Loucy (cell line): ENCODE measurements at regions not wholly inside any gene's neighbourhood (a gene's known extent, or its start where the extent isn't known, plus 50 kb on each side); places are given as distances from the start of the nearest gene placed in this dataset.

Experiments used
- CTCF ChIP-seq: fragments of 200-600 bp; sonication (generic); conservative IDR thresholded peaks from 2 replicates; pipeline ENCODE4 v1.5.1; 2014; ENCODE audit warnings: mild to moderate bottlenecking, antibody characterized with exemption, low read length
- EZH2phosphoT487 ChIP-seq: fragments of 200-600 bp; IDR thresholded peaks from 2 replicates; pipeline ENCODE4 v1.6.1; 2018; ENCODE audit warnings: antibody characterized with exemption, mild to moderate bottlenecking, moderate library complexity, borderline replicate concordance

DNA sequence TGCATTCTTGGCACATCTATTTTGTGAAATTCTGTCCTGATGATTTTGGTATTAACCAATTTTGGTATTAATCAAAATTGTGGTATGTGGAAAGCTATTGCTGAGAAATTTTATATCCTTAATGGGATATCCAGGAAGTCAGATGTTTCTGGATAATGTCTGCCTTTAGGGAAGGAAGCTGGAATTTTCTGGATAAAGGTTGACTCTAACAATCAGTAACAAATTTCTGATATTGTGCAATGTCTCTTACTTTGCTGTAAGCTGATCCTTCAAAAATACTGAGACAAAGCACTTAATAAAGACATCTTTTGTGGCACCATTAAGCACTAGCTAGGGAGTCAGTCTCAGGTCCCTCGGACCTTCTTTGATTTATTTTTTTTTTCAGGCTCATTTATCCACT, 100.8 kb upstream of the UGP2 start:
- TF ChIP-seq CTCF (no peak), EZH2phosphoT487 (no peak)
